ENCODE measurements at regions not wholly inside any gene's neighbourhood (a gene's known extent, or its start where the extent isn't known, plus 50 kb on each side); places are given as distances from the start of the nearest gene placed in this dataset.

- Histone ChIP-seq H3K36me3 (ENCODE audit: insufficient read depth, low read length) (no peaks in the 10 kb centered on the region), H3K27me3 (ENCODE audit: insufficient read depth, low read length, poor library complexity) (peaks cover 6% of the 10 kb centered on the region), H3K27ac (ENCODE audit: low read length) (no peak overlapping the region), H2AFZ (ENCODE audit: low read depth, low read length) (no peak overlapping the region), H3K9ac (ENCODE audit: low read depth, low read length) (no peak overlapping the region), H3K4me3 (ENCODE audit: low read depth in 1 of 2, low read length in 2 of 2) (no peak overlapping the region), H3K79me2 (ENCODE audit: insufficient read depth, low read length) (no peaks in the 10 kb centered on the region), H4K20me1 (ENCODE audit: insufficient read depth, low read length) (no peaks in the 10 kb centered on the region; the same call in 1 of the 2 replicates), H3K4me2 (ENCODE audit: insufficient read depth, low read length) (no peak overlapping the region), H3K4me1 (ENCODE audit: insufficient read depth, low read length) (no peaks in the 10 kb centered on the region), H3K9me3 (ENCODE audit: insufficient read depth, low read length, severe bottlenecking) (no peaks in the 10 kb centered on the region)
- DNase-seq (no peak), ATAC-seq (ENCODE audit: insufficient read depth, low read depth) (no peak)
- TF ChIP-seq EZH2 (IDR thresholded peaks at IDR 0.05; ENCODE audit: borderline replicate concordance, low read depth, low read length, severe bottlenecking) (no peak), CTCF (IDR thresholded peaks at IDR 0.05; ENCODE audit: borderline replicate concordance, extremely low read depth, low read length, poor library complexity, severe bottlenecking) (no peak)
Measured at GRCh38 chr14:95370076-95370475, 50.4 kb upstream of the CLMN start.

All from DND-41 (cell line).